H9 (cell line): ENCODE measurements at regions not wholly inside any gene's neighbourhood (a gene's known extent, or its start where the extent isn't known, plus 50 kb on each side); places are given as distances from the start of the nearest gene placed in this dataset.

Experiments used
- DNase-seq: peaks from one replicate; pipeline ENCODE4 v3.0.0-alpha.2; 2017
- H2AFZ ChIP-seq: one replicate; pipeline ENCODE4 v1.6.1; 2013; ENCODE audit warnings: mild to moderate bottlenecking, low read length, control low read depth, moderate library complexity
- H2AK5ac ChIP-seq: 2 replicates; pipeline ENCODE4 v1.6.1; 2013; ENCODE audit warnings: low read length, control low read depth, mixed read lengths; ENCODE audit not compliant: insufficient read length
- H2BK120ac ChIP-seq: one replicate; pipeline ENCODE4 v1.6.1; 2013; ENCODE audit warnings: low read depth, mild to moderate bottlenecking, low read length, control low read depth, inconsistent platforms; ENCODE audit not compliant: poor library complexity, severe bottlenecking
- H2BK12ac ChIP-seq: 2 replicates; pipeline ENCODE4 v1.6.1; 2013; ENCODE audit warnings: low read length, control low read depth, mixed read lengths, low read depth; ENCODE audit not compliant: insufficient read length
- H2BK15ac ChIP-seq: 2 replicates; pipeline ENCODE4 v1.6.1; 2013; ENCODE audit warnings: low read depth, low read length, control low read depth
- H2BK20ac ChIP-seq: one replicate; pipeline ENCODE4 v1.6.1; 2013; ENCODE audit warnings: low read depth, mild to moderate bottlenecking, low read length, control low read depth, inconsistent platforms; ENCODE audit not compliant: poor library complexity, severe bottlenecking
- H2BK5ac ChIP-seq: 2 replicates; pipeline ENCODE4 v1.6.1; 2013; ENCODE audit warnings: low read length, control low read depth, mixed read lengths; ENCODE audit not compliant: insufficient read length
- H3K14ac ChIP-seq: 2 replicates; pipeline ENCODE4 v1.6.1; 2013; ENCODE audit warnings: low read length, control low read depth; ENCODE audit not compliant: insufficient read depth
- H3K18ac ChIP-seq: 2 replicates; pipeline ENCODE4 v1.6.1; 2013; ENCODE audit warnings: low read depth, mild to moderate bottlenecking, mixed read lengths, low read length, control low read depth; ENCODE audit not compliant: insufficient read length
- H3K23ac ChIP-seq: 2 replicates; pipeline ENCODE4 v1.6.1; 2013; ENCODE audit warnings: low read length, control low read depth, mixed read lengths, low read depth; ENCODE audit not compliant: insufficient read length
- H3K23me2 ChIP-seq: 2 replicates; pipeline ENCODE4 v1.6.1; 2013; ENCODE audit warnings: low read depth, mild to moderate bottlenecking, mixed read lengths, low read length, control low read depth; ENCODE audit not compliant: insufficient read length, poor library complexity, severe bottlenecking
- H3K27ac ChIP-seq: 2 replicates; pipeline ENCODE4 v1.5.1; 2013; ENCODE audit warnings: low read length, control low read depth, mixed read lengths, low read depth; ENCODE audit not compliant: insufficient read length
- H3K27me3 ChIP-seq: 2 replicates; pipeline ENCODE4 v1.6.1; 2013; ENCODE audit warnings: low read length, control low read depth, inconsistent platforms; ENCODE audit not compliant: insufficient read depth
- H3K4ac ChIP-seq: 2 replicates; pipeline ENCODE4 v1.6.1; 2013; ENCODE audit warnings: low read depth, mild to moderate bottlenecking, control low read depth, inconsistent platforms, low read length, moderate library complexity
- H3K4me1 ChIP-seq: 2 replicates; pipeline ENCODE4 v1.6.1; 2013; ENCODE audit warnings: low read length, control low read depth, inconsistent platforms; ENCODE audit not compliant: insufficient read depth
- H3K4me2 ChIP-seq: 2 replicates; pipeline ENCODE4 v1.6.1; 2013; ENCODE audit warnings: low read length, control low read depth, mixed read lengths; ENCODE audit not compliant: insufficient read length, insufficient read depth
- H3K56ac ChIP-seq: 2 replicates; pipeline ENCODE4 v1.6.1; 2013; ENCODE audit warnings: low read depth, mild to moderate bottlenecking, mixed read lengths, low read length, control low read depth; ENCODE audit not compliant: insufficient read length
- H3K79me1 ChIP-seq: 2 replicates; pipeline ENCODE4 v1.6.1; 2013; ENCODE audit warnings: low read depth, mild to moderate bottlenecking, moderate library complexity, low read length, control low read depth, inconsistent platforms; ENCODE audit not compliant: insufficient read depth, poor library complexity, severe bottlenecking
- H3K79me2 ChIP-seq: 2 replicates; pipeline ENCODE4 v1.6.1; 2013; ENCODE audit warnings: low read length, control low read depth, inconsistent platforms; ENCODE audit not compliant: insufficient read depth
- H3K9ac ChIP-seq: 2 replicates; pipeline ENCODE4 v1.6.1; 2013; ENCODE audit warnings: low read length, control low read depth, mixed read lengths; ENCODE audit not compliant: insufficient read length; ENCODE audit errors: extremely low read depth
- H3K9me3 ChIP-seq: one replicate; pipeline ENCODE4 v1.6.1; 2013; ENCODE audit warnings: low read depth, low read length, inconsistent platforms; ENCODE audit not compliant: control insufficient read depth
- H3T11ph ChIP-seq: one replicate; pipeline ENCODE4 v1.6.1; 2013; ENCODE audit warnings: mild to moderate bottlenecking, low read length, control low read depth, inconsistent platforms
- H4K20me1 ChIP-seq: one replicate; pipeline ENCODE4 v1.6.1; 2013; ENCODE audit not compliant: control insufficient read depth, insufficient read length, insufficient read depth
- H4K5ac ChIP-seq: 2 replicates; pipeline ENCODE4 v1.6.1; 2013; ENCODE audit warnings: low read depth, mild to moderate bottlenecking, mixed read lengths, low read length, control low read depth; ENCODE audit not compliant: insufficient read length
- H4K8ac ChIP-seq: replicated peaks from 2 replicates; pipeline ENCODE4 v1.6.1; 2013; ENCODE audit warnings: low read length, control low read depth, mixed read lengths, low read depth; ENCODE audit not compliant: insufficient read length
- H4K91ac ChIP-seq: 2 replicates; pipeline ENCODE4 v1.6.1; 2013; ENCODE audit warnings: low read depth, mild to moderate bottlenecking, moderate library complexity, mixed read lengths, low read length, control low read depth; ENCODE audit not compliant: insufficient read length
- H3K27ac Mint-ChIP-seq, 3 experiments: 2 replicates in 2 of 3; 3 replicates in 1 of 3; pipeline ENCODE4 v1.8.0; 2020 to 2021; ENCODE audit warnings: mixed read lengths in 3 of 3, mild to moderate bottlenecking in 1 of 3, moderate library complexity in 1 of 3
- H3K27me3 Mint-ChIP-seq: 2 replicates; pipeline ENCODE4 v1.8.0; 2021; ENCODE audit warnings: low read depth, mild to moderate bottlenecking, moderate library complexity, mixed read lengths
- H3K36me3 Mint-ChIP-seq, 3 experiments: 2 replicates in 2 of 3; 3 replicates in 1 of 3; pipeline ENCODE4 v1.8.0; 2020 to 2021; ENCODE audit warnings: low read depth in 3 of 3, mixed read lengths in 3 of 3; ENCODE audit not compliant: insufficient read depth in 1 of 3
- H3K4me1 Mint-ChIP-seq, 2 experiments: 2 replicates each; pipeline ENCODE4 v1.8.0; 2020; ENCODE audit warnings: mixed read lengths in 2 of 2
- H3K4me3 Mint-ChIP-seq, 2 experiments: 2 replicates in 1 of 2; 3 replicates in 1 of 2; pipeline ENCODE4 v1.8.0; 2020 to 2021; ENCODE audit warnings: mild to moderate bottlenecking in 2 of 2, mixed read lengths in 2 of 2, moderate library complexity in 1 of 2
- H3K9me3 Mint-ChIP-seq, 2 experiments: 2 replicates in 1 of 2; 3 replicates in 1 of 2; pipeline ENCODE4 v1.8.0; 2020; ENCODE audit warnings: mild to moderate bottlenecking in 2 of 2, mixed read lengths in 2 of 2, moderate library complexity in 1 of 2
- WGBS: extraction: QIAGEN DNeasy Blood & Tissue Kit; methylation state at CpG from one replicate; pipeline ENCODE4 v1.1.7; 2013; ENCODE audit warnings: missing lambda C conversion rate, low lambda C conversion rate, mixed read lengths; ENCODE audit not compliant: insufficient read length; ENCODE audit errors: extremely low coverage; 5-methylcytosine and 5-hydroxymethylcytosine counted together
- TF ChIP-seq, protein P1 (sequence below): fragments of 200-600 bp; sonication (generic); conservative IDR thresholded peaks from 3 replicates; pipeline ENCODE4 v1.8.0; 2021; ENCODE audit warnings: antibody characterized with exemption, mild to moderate bottlenecking

DNA sequence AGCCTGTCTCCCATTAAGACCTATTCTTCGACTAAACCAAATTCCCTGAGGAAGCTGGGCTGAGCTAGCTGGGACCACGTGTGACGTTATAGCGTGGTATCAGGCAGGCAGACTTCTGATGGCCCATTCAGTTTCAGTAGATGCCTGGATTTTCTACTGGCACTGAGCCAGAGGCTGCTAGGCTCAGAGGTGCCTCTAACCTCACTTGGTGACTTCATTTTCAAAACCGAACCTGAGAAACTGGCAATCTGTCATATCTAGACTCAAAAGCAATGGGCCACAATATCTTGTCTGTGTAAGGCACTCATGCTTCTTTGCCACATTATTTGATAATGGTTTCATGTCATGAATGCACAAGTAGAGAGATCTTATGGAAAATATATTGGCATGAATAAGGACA is 352.1 kb upstream of the AZI2 start:
- no peak overlapping the region for H2AK5ac ChIP-seq
- H4K91ac ChIP-seq = no peak overlapping the region
- no peaks in the 10 kb centered on the region for H3K23me2 ChIP-seq
- WGBS = no CpG with 5 or more reads among the region's 5 CpGs
- H3K4me1 ChIP-seq = no peaks in the 10 kb centered on the region
- H3K56ac ChIP-seq = no peak overlapping the region
- no peak overlapping the region; the same call in 1 of the 2 replicates for H3K14ac ChIP-seq
- H2BK20ac ChIP-seq = no peak overlapping the region
- no peak overlapping the region for H3K9ac ChIP-seq
- H3K27ac Mint-ChIP-seq = no peak overlapping the region
- no peak overlapping the region for H4K8ac ChIP-seq
- H2BK15ac ChIP-seq = no peak overlapping the region
- no peak overlapping the region for H3K4me2 ChIP-seq
- no peak overlapping the region for H2BK5ac ChIP-seq
- H3K23ac ChIP-seq = no peak overlapping the region
- peaks cover 18 to 19% of the 10 kb centered on the region in 2 experiments for H3K4me1 Mint-ChIP-seq
- H3K36me3 Mint-ChIP-seq = no peaks in the 10 kb centered on the region
- no peaks in the 10 kb centered on the region for H3K27me3 ChIP-seq
- no peaks in the 10 kb centered on the region for H3K9me3 Mint-ChIP-seq
- H3K27ac ChIP-seq = no peak overlapping the region
- H3K18ac ChIP-seq = no peak overlapping the region
- H2BK12ac ChIP-seq = no peak overlapping the region
- H4K5ac ChIP-seq = no peak overlapping the region
- H3K4ac ChIP-seq = no peak overlapping the region
- no peaks in the 10 kb centered on the region for H3K79me1 ChIP-seq
- no peak for DNase-seq
- no peaks in the 10 kb centered on the region for H3K9me3 ChIP-seq
- no peak overlapping the region for H3K4me3 Mint-ChIP-seq
- H2BK120ac ChIP-seq = no peak overlapping the region
- H3K79me2 ChIP-seq = no peaks in the 10 kb centered on the region
- no peaks in the 10 kb centered on the region for H3K27me3 Mint-ChIP-seq
- H4K20me1 ChIP-seq = no peaks in the 10 kb centered on the region
- no peak overlapping the region for H3T11ph ChIP-seq
- H2AFZ ChIP-seq = no peak overlapping the region
- TF ChIP-seq, protein P1, sequence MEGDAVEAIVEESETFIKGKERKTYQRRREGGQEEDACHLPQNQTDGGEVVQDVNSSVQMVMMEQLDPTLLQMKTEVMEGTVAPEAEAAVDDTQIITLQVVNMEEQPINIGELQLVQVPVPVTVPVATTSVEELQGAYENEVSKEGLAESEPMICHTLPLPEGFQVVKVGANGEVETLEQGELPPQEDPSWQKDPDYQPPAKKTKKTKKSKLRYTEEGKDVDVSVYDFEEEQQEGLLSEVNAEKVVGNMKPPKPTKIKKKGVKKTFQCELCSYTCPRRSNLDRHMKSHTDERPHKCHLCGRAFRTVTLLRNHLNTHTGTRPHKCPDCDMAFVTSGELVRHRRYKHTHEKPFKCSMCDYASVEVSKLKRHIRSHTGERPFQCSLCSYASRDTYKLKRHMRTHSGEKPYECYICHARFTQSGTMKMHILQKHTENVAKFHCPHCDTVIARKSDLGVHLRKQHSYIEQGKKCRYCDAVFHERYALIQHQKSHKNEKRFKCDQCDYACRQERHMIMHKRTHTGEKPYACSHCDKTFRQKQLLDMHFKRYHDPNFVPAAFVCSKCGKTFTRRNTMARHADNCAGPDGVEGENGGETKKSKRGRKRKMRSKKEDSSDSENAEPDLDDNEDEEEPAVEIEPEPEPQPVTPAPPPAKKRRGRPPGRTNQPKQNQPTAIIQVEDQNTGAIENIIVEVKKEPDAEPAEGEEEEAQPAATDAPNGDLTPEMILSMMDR = no peak
